ENCODE measurements at regions not wholly inside any gene's neighbourhood (a gene's known extent, or its start where the extent isn't known, plus 50 kb on each side); places are given as distances from the start of the nearest gene placed in this dataset.

- TF ChIP-seq ARID4B (CRISPR knock-in tag; IDR thresholded peaks at IDR 0.05) (no peak), NR2C2 (CRISPR knock-in tag; IDR thresholded peaks at IDR 0.05) (no peak), NR2C2 (tag; IDR thresholded peaks at IDR 0.05) (no peak), POU5F1 (IDR thresholded peaks at IDR 0.05; ENCODE audit: borderline replicate concordance, low read depth, low read length, partially characterized antibody) (no peak), CTCF (IDR thresholded peaks at IDR 0.05 in 2 of 3, conservative IDR thresholded peaks at IDR 0.05 in 1 of 3; ENCODE audit: insufficient read depth in 2 of 3, low read depth in 1 of 3, low read length in 3 of 3) (no peak), PRDM10 (IDR thresholded peaks at IDR 0.05; ENCODE audit: partially characterized antibody) (no peak)
Observed at GRCh38 chr9:80951675-80952074, 737.7 kb downstream of the TLE1 start.
